ENCODE measurements at regions not wholly inside any gene's neighbourhood (a gene's known extent, or its start where the extent isn't known, plus 50 kb on each side); places are given as distances from the start of the nearest gene placed in this dataset.

GRCh38 chr2:20561637-20562454 is 89.1 kb downstream of the HS1BP3 start:
- Histone ChIP-seq H3K36me3 (no peaks in the 10 kb centered on the region), H3K9me3 (no peaks in the 10 kb centered on the region), H3K4me1 (peaks cover 10% of the 10 kb centered on the region), H3K4me3 (no peak overlapping the region), H3K27ac (no peak overlapping the region), H3K27me3 (no peaks in the 10 kb centered on the region)
- no peak for DNase-seq (ENCODE audit: extremely low spot score in 2 of 2)
- no peak for TF ChIP-seq CTCF (IDR thresholded peaks at IDR 0.05)
- TF ChIP-seq POLR2A (IDR thresholded peaks at IDR 0.05), result no peak
- no peak for TF ChIP-seq POLR2AphosphoS5 (IDR thresholded peaks at IDR 0.05; ENCODE audit: insufficient read depth in 1 of 2, low read depth in 1 of 2)
- intact Hi-C loops (cut with DNase I), result no loop called here

GRCh38 chr2:20562540-20563225 is 88.2 kb downstream of the HS1BP3 start:
- no peak for DNase-seq (ENCODE audit: extremely low spot score in 2 of 2)
- Histone ChIP-seq H3K36me3 (no peaks in the 10 kb centered on the region), H3K4me3 (no peak overlapping the region), H3K27ac (no peak overlapping the region), H3K4me1 (peaks cover 10% of the 10 kb centered on the region), H3K27me3 (no peaks in the 10 kb centered on the region), H3K9me3 (no peaks in the 10 kb centered on the region)
- intact Hi-C loops (cut with DNase I), result no loop called here
- no peak for TF ChIP-seq CTCF (IDR thresholded peaks at IDR 0.05)
- TF ChIP-seq POLR2A (IDR thresholded peaks at IDR 0.05), result no peak
- no peak for TF ChIP-seq POLR2AphosphoS5 (IDR thresholded peaks at IDR 0.05; ENCODE audit: insufficient read depth in 1 of 2, low read depth in 1 of 2)

- Histone ChIP-seq H3K36me3 (no peaks in the 10 kb centered on the region), H3K27me3 (no peaks in the 10 kb centered on the region), H3K27ac (no peak overlapping the region), H3K4me3 (no peak overlapping the region), H3K4me1 (peaks cover 15% of the 10 kb centered on the region), H3K9me3 (no peaks in the 10 kb centered on the region)
- TF ChIP-seq CTCF (IDR thresholded peaks at IDR 0.05) (no peak), POLR2AphosphoS5 (IDR thresholded peaks at IDR 0.05; ENCODE audit: insufficient read depth in 1 of 2, low read depth in 1 of 2) (no peak), POLR2A (IDR thresholded peaks at IDR 0.05) (no peak)
- DNase-seq (ENCODE audit: extremely low spot score in 2 of 2), result no peak
- intact Hi-C loops (cut with DNase I), result no loop called here
Observed at GRCh38 chr2:20563251-20563650, 87.6 kb downstream of the HS1BP3 start.

- intact Hi-C loops (cut with DNase I), result no loop called here
- no peaks in the 10 kb centered on the region for H3K36me3 ChIP-seq
- H3K27ac ChIP-seq, result no peak overlapping the region
- no peaks in the 10 kb centered on the region for H3K9me3 ChIP-seq
- no peak for TF ChIP-seq POLR2A (IDR thresholded peaks at IDR 0.05)
- TF ChIP-seq CTCF (IDR thresholded peaks at IDR 0.05), result no peak
- TF ChIP-seq POLR2AphosphoS5 (IDR thresholded peaks at IDR 0.05; ENCODE audit: insufficient read depth in 1 of 2, low read depth in 1 of 2), result no peak
- no peak overlapping the region for H3K4me3 ChIP-seq
- peaks cover 21% of the 10 kb centered on the region for H3K4me1 ChIP-seq
- H3K27me3 ChIP-seq, result no peaks in the 10 kb centered on the region
- DNase-seq (ENCODE audit: extremely low spot score in 2 of 2), result no peak
Observed at GRCh38 chr2:20563833-20564232, 87.1 kb downstream of the HS1BP3 start.

Measured in vagina (tissue), 2 donors.